C4-2B (cell line): ENCODE measurements at regions not wholly inside any gene's neighbourhood (a gene's known extent, or its start where the extent isn't known, plus 50 kb on each side); places are given as distances from the start of the nearest gene placed in this dataset.

Source experiments
- ZFX ChIP-seq: fragments of 450-650 bp; IDR thresholded peaks from 2 replicates; pipeline ENCODE4 v1.6.1; 2017
- TF ChIP-seq, protein P1 (sequence below): fragments of 450-650 bp; conservative IDR thresholded peaks from 2 replicates; pipeline ENCODE4 v1.5.1; 2017; ENCODE audit warnings: mild to moderate bottlenecking

DNA sequence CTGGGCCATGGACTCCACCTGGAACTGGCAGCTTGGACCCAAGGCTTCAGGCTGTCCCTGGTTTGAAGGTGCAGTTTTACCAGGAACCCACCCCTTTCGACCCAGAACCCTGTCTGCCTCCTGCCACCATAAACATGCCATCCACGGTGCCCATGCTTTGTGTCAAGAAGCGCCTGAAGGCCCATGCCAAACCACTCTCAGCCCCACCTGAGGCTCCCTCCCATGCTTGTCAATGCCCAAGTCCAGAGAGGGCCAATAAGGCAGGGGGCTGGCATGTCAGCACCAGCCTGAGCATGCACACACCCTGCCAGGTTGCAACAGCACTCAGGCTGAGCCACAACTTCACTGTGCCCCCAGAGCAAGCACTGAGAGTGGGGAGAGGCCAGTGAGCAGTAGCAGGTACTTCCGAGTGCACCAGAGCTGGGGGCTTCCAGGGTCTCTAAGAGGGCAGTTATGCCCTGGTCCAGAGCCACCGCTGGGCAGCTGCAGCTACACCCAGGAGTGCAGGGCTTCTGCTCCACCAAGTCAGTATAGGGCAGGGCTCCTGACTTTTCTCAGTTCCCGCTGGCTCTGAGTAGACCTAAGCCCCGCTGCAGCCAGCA lies 1256.0 kb downstream of the AMY1C start:
- TF ChIP-seq, protein P1, sequence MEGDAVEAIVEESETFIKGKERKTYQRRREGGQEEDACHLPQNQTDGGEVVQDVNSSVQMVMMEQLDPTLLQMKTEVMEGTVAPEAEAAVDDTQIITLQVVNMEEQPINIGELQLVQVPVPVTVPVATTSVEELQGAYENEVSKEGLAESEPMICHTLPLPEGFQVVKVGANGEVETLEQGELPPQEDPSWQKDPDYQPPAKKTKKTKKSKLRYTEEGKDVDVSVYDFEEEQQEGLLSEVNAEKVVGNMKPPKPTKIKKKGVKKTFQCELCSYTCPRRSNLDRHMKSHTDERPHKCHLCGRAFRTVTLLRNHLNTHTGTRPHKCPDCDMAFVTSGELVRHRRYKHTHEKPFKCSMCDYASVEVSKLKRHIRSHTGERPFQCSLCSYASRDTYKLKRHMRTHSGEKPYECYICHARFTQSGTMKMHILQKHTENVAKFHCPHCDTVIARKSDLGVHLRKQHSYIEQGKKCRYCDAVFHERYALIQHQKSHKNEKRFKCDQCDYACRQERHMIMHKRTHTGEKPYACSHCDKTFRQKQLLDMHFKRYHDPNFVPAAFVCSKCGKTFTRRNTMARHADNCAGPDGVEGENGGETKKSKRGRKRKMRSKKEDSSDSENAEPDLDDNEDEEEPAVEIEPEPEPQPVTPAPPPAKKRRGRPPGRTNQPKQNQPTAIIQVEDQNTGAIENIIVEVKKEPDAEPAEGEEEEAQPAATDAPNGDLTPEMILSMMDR, result no peak
- no peak for TF ChIP-seq ZFX
